ENCODE measurements at regions not wholly inside any gene's neighbourhood (a gene's known extent, or its start where the extent isn't known, plus 50 kb on each side); places are given as distances from the start of the nearest gene placed in this dataset.

- ChIA-PET CTCF (no interaction called here), POLR2A (no interaction called here)
- TF ChIP-seq BHLHE40 (IDR thresholded peaks at IDR 0.05; ENCODE audit: borderline replicate concordance) (no peak), ZNF384 (IDR thresholded peaks at IDR 0.05) (no peak), ELF4 (IDR thresholded peaks at IDR 0.05) (no peak), FOXA1 (IDR thresholded peaks at IDR 0.05) (no peak), FOXK2 (IDR thresholded peaks at IDR 0.05) (no peak), SUZ12 (IDR thresholded peaks at IDR 0.05) (no peak), TARDBP (IDR thresholded peaks at IDR 0.05) (no peak), LEF1 (IDR thresholded peaks at IDR 0.05; ENCODE audit: borderline replicate concordance) (no peak), NFRKB (IDR thresholded peaks at IDR 0.05) (no peak), HDGF (IDR thresholded peaks at IDR 0.05; ENCODE audit: borderline replicate concordance) (no peak), SP1 (IDR thresholded peaks at IDR 0.05) (no peak), CTBP1 (IDR thresholded peaks at IDR 0.05; ENCODE audit: borderline replicate concordance) (no peak)
- TF ChIP-seq, protein P1, sequence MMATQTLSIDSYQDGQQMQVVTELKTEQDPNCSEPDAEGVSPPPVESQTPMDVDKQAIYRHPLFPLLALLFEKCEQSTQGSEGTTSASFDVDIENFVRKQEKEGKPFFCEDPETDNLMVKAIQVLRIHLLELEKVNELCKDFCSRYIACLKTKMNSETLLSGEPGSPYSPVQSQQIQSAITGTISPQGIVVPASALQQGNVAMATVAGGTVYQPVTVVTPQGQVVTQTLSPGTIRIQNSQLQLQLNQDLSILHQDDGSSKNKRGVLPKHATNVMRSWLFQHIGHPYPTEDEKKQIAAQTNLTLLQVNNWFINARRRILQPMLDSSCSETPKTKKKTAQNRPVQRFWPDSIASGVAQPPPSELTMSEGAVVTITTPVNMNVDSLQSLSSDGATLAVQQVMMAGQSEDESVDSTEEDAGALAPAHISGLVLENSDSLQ (IDR thresholded peaks at IDR 0.05), result no peak
- DNase-seq (ENCODE audit: extremely low spot score), result no peak
Measured at GRCh38 chr21:19123525-19123924, 719.9 kb upstream of the TMPRSS15 start.

DNA sequence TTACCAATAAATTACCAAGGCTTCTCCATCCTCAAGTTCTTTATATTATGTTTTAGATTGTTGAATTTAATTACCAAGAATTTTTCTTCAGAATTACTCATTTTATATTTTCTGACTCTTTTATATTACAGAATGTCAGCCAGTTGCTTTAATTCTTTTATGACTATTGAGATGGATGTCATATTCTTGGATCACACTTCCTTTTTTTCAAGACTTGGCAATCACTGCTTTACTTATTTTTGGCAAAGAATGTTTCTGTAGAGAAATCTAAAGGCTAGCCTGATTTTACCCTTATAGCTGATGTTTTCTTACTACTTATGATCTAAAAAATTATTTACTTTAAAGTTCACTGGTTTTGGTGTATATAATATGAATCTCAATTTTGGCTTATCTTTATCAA, 721.1 kb upstream of the TMPRSS15 start:
- ChIA-PET CTCF (no interaction called here), POLR2A (no interaction called here)
- TF ChIP-seq FOXA1 (IDR thresholded peaks at IDR 0.05), result no peak
- no peak for TF ChIP-seq FOXK2 (IDR thresholded peaks at IDR 0.05)
- no peak for TF ChIP-seq ELF4 (IDR thresholded peaks at IDR 0.05)
- no peak for TF ChIP-seq BHLHE40 (IDR thresholded peaks at IDR 0.05; ENCODE audit: borderline replicate concordance)
- TF ChIP-seq, protein P1 (IDR thresholded peaks at IDR 0.05), result no peak
- TF ChIP-seq SP1 (IDR thresholded peaks at IDR 0.05), result no peak
- no peak for TF ChIP-seq NFRKB (IDR thresholded peaks at IDR 0.05)
- TF ChIP-seq ZNF384 (IDR thresholded peaks at IDR 0.05), result no peak
- TF ChIP-seq ARNT (IDR thresholded peaks at IDR 0.05), result no peak
- DNase-seq (ENCODE audit: extremely low spot score), result no peak

GRCh38 chr21:19130379-19131028, 726.9 kb upstream of the TMPRSS15 start:
- TF ChIP-seq LEF1 (IDR thresholded peaks at IDR 0.05; ENCODE audit: borderline replicate concordance) (no peak), L3MBTL2 (conservative IDR thresholded peaks at IDR 0.05) (no peak), BHLHE40 (IDR thresholded peaks at IDR 0.05; ENCODE audit: borderline replicate concordance) (no peak)
- POLR2A ChIA-PET, result no interaction called here
- DNase-seq (ENCODE audit: extremely low spot score), result no peak
- CTCF ChIA-PET, result no interaction called here

- TF ChIP-seq FOXA1 (IDR thresholded peaks at IDR 0.05) (no peak), SP1 (IDR thresholded peaks at IDR 0.05) (no peak), LEF1 (IDR thresholded peaks at IDR 0.05; ENCODE audit: borderline replicate concordance) (no peak), L3MBTL2 (conservative IDR thresholded peaks at IDR 0.05) (no peak), ARNT (IDR thresholded peaks at IDR 0.05) (no peak), HDGF (IDR thresholded peaks at IDR 0.05; ENCODE audit: borderline replicate concordance) (no peak), ZNF384 (IDR thresholded peaks at IDR 0.05) (no peak), BHLHE40 (IDR thresholded peaks at IDR 0.05; ENCODE audit: borderline replicate concordance) (no peak), TARDBP (IDR thresholded peaks at IDR 0.05) (no peak), FOXM1 (IDR thresholded peaks at IDR 0.05; ENCODE audit: borderline replicate concordance) (no peak), NFRKB (IDR thresholded peaks at IDR 0.05) (no peak), SUZ12 (IDR thresholded peaks at IDR 0.05) (no peak)
- TF ChIP-seq, protein P1 (IDR thresholded peaks at IDR 0.05), result no peak
- CTCF ChIA-PET, result no interaction called here
Measured at GRCh38 chr21:19141511-19141910, 737.9 kb upstream of the TMPRSS15 start.

GRCh38 chr21:19145682-19146293, 742.2 kb upstream of the TMPRSS15 start:
- CTCF ChIA-PET, result interaction anchor here (0.6 kb wide), 1 partner anchor 1780 kb away, joined by 3 read pairs; no protein-coding TSS in a partner anchor
- POLR2A ChIA-PET, result no interaction called here
- no peak for TF ChIP-seq CTBP1 (IDR thresholded peaks at IDR 0.05; ENCODE audit: borderline replicate concordance)
- TF ChIP-seq ZNF384 (IDR thresholded peaks at IDR 0.05), result no peak
- TF ChIP-seq ARNT (IDR thresholded peaks at IDR 0.05), result no peak
- no peak for TF ChIP-seq SP1 (IDR thresholded peaks at IDR 0.05)
- TF ChIP-seq BHLHE40 (IDR thresholded peaks at IDR 0.05; ENCODE audit: borderline replicate concordance), result no peak
- TF ChIP-seq, protein P1 (IDR thresholded peaks at IDR 0.05), result no peak
- no peak for TF ChIP-seq ELF4 (IDR thresholded peaks at IDR 0.05)
- no peak for TF ChIP-seq FOXM1 (IDR thresholded peaks at IDR 0.05; ENCODE audit: borderline replicate concordance)
- TF ChIP-seq NFRKB (IDR thresholded peaks at IDR 0.05), result no peak
- no peak for TF ChIP-seq FOXK2 (IDR thresholded peaks at IDR 0.05)
- no peak for TF ChIP-seq SUZ12 (IDR thresholded peaks at IDR 0.05)

More at GRCh38 chr21:19141511-19141910, 737.9 kb upstream of the TMPRSS15 start:
- POLR2A ChIA-PET, result no interaction called here
- no peak for DNase-seq (ENCODE audit: extremely low spot score)

DNA sequence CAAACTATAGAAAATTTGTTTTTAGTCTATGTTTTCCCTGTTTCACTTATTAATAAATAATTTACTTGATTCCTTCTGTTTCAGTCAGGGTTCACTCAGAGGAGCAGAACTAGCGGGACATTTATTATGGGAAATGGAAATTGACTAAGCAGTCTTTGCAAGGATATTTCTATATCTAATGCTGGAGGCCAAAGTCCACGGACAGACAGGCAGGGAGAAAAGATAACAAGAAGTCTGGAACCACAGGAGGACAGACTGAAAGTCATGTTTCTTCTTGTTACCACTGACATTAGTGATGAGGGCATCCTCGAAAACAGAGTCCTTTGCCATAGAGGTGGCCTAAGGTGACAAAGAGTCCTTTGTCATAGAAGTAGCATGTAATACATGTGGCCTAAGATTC, 744.5 kb upstream of the TMPRSS15 start:
- no peak for TF ChIP-seq TARDBP (IDR thresholded peaks at IDR 0.05)
- no peak for TF ChIP-seq FOXM1 (IDR thresholded peaks at IDR 0.05; ENCODE audit: borderline replicate concordance)
- no peak for TF ChIP-seq SUZ12 (IDR thresholded peaks at IDR 0.05)
- TF ChIP-seq NFRKB (IDR thresholded peaks at IDR 0.05), result no peak
- TF ChIP-seq FOXK2 (IDR thresholded peaks at IDR 0.05), result no peak
- TF ChIP-seq FOXA1 (IDR thresholded peaks at IDR 0.05), result no peak
- no peak for TF ChIP-seq ARNT (IDR thresholded peaks at IDR 0.05)
- TF ChIP-seq ELF4 (IDR thresholded peaks at IDR 0.05), result no peak
- TF ChIP-seq LEF1 (IDR thresholded peaks at IDR 0.05; ENCODE audit: borderline replicate concordance), result no peak
- no peak for TF ChIP-seq CTBP1 (IDR thresholded peaks at IDR 0.05; ENCODE audit: borderline replicate concordance)
- TF ChIP-seq SP1 (IDR thresholded peaks at IDR 0.05), result no peak
- TF ChIP-seq BHLHE40 (IDR thresholded peaks at IDR 0.05; ENCODE audit: borderline replicate concordance), result no peak
- TF ChIP-seq, protein P1 (IDR thresholded peaks at IDR 0.05), result no peak
- no peak for TF ChIP-seq ZNF384 (IDR thresholded peaks at IDR 0.05)
- no peak for TF ChIP-seq L3MBTL2 (conservative IDR thresholded peaks at IDR 0.05)
- DNase-seq (ENCODE audit: extremely low spot score), result no peak
- POLR2A ChIA-PET, result no interaction called here
- CTCF ChIA-PET, result no interaction called here

More at GRCh38 chr21:19145682-19146293, 742.2 kb upstream of the TMPRSS15 start:
- DNase-seq (ENCODE audit: extremely low spot score), result no peak

Measured in HEK293T (cell line).